GM23338 (cell line): ENCODE measurements at regions not wholly inside any gene's neighbourhood (a gene's known extent, or its start where the extent isn't known, plus 50 kb on each side); places are given as distances from the start of the nearest gene placed in this dataset.

Experiments
- ATAC-seq: fragments of 200-7000 bp; cut with Tn5 transposase; 3 replicates; pipeline ENCODE4 v1.9.1; 2020
- DNase-seq: peaks from one replicate; pipeline ENCODE4 v3.0.0-alpha.2; 2015; ENCODE audit warnings: low spot score
- H2AFZ ChIP-seq: fragments of 200-600 bp; sonication (generic); 2 replicates; pipeline ENCODE4 v1.8.0; 2016; ENCODE audit warnings: antibody characterized with exemption, mild to moderate bottlenecking, moderate library complexity
- H3F3A ChIP-seq: fragments of 200-600 bp; sonication (generic); replicated peaks from 2 replicates; pipeline ENCODE4 v1.8.0; 2017; ENCODE audit warnings: antibody characterized with exemption, mixed run types, low read depth
- H3K27ac ChIP-seq: fragments of 200-600 bp; sonication (generic); 2 replicates; pipeline ENCODE4 v1.6.1; 2016; ENCODE audit warnings: low read depth
- H3K27me3 ChIP-seq: fragments of 200-600 bp; sonication (generic); 2 replicates; pipeline ENCODE4 v1.8.0; 2016; ENCODE audit warnings: mild to moderate bottlenecking, mixed run types, moderate library complexity; ENCODE audit not compliant: insufficient read depth
- H3K36me3 ChIP-seq: fragments of 200-600 bp; sonication (generic); 2 replicates; pipeline ENCODE4 v1.8.0; 2016; ENCODE audit warnings: mild to moderate bottlenecking; ENCODE audit not compliant: insufficient read depth
- H3K4me1 ChIP-seq: fragments of 200-600 bp; sonication (generic); 2 replicates; pipeline ENCODE4 v1.8.0; 2016; ENCODE audit warnings: mild to moderate bottlenecking, moderate library complexity; ENCODE audit not compliant: insufficient read depth
- H3K4me2 ChIP-seq: fragments of 200-600 bp; sonication (generic); 2 replicates; pipeline ENCODE4 v1.7.1; 2017; ENCODE audit warnings: mixed run types
- H3K4me3 ChIP-seq: fragments of 200-600 bp; sonication (generic); 2 replicates; pipeline ENCODE4 v1.6.1; 2016; ENCODE audit warnings: mixed run types
- H3K79me2 ChIP-seq: fragments of 200-600 bp; sonication (generic); replicated peaks from 2 replicates; pipeline ENCODE4 v1.8.0; 2017; ENCODE audit warnings: mild to moderate bottlenecking; ENCODE audit not compliant: insufficient read depth
- H3K9me2 ChIP-seq: fragments of 200-600 bp; sonication (generic); 2 replicates; pipeline ENCODE4 v1.8.0; 2017; ENCODE audit not compliant: insufficient read depth
- H4K20me1 ChIP-seq: fragments of 200-600 bp; sonication (generic); replicated peaks from 2 replicates; pipeline ENCODE4 v1.8.0; 2017; ENCODE audit warnings: mild to moderate bottlenecking; ENCODE audit not compliant: insufficient read depth
- H3K27ac Mint-ChIP-seq: 2 replicates; pipeline ENCODE4 v1.8.0; 2020; ENCODE audit warnings: inconsistent platforms, mild to moderate bottlenecking, moderate library complexity, mixed read lengths
- H3K27me3 Mint-ChIP-seq: 3 replicates; pipeline ENCODE4 v1.8.0; 2022; ENCODE audit warnings: low read depth, mild to moderate bottlenecking, moderate library complexity, mixed read lengths, inconsistent platforms; ENCODE audit not compliant: insufficient read depth, poor library complexity
- H3K36me3 Mint-ChIP-seq: 3 replicates; pipeline ENCODE4 v1.8.0; 2021; ENCODE audit warnings: low read depth, mild to moderate bottlenecking, inconsistent platforms, moderate library complexity, mixed read lengths
- H3K4me1 Mint-ChIP-seq: 3 replicates; pipeline ENCODE4 v1.8.0; 2020; ENCODE audit warnings: mild to moderate bottlenecking, inconsistent platforms, mixed read lengths
- H3K4me3 Mint-ChIP-seq: 3 replicates; pipeline ENCODE4 v1.8.0; 2021; ENCODE audit warnings: moderate library complexity, mild to moderate bottlenecking, inconsistent platforms, mixed read lengths
- H3K9me3 Mint-ChIP-seq: 3 replicates; pipeline ENCODE4 v1.8.0; 2020; ENCODE audit warnings: moderate library complexity, mild to moderate bottlenecking, inconsistent platforms, mixed read lengths
- CREB1 ChIP-seq: fragments of 250-450 bp; sonication (Bioruptor Pico); IDR thresholded peaks from 2 replicates; pipeline ENCODE4 v1.5.0; 2020; ENCODE audit warnings: low read depth, mild to moderate bottlenecking, moderate library complexity
- CTCF ChIP-seq, 2 experiments: fragments of 200-600 bp in 1 of 2; sonication (generic) in 1 of 2; conservative IDR thresholded peaks; 2 replicates each; pipeline versions ENCODE4 v1.5.1 to v1.6.1; 2016 to 2017; ENCODE audit warnings: antibody characterized with exemption in 2 of 2, low read depth in 2 of 2, mild to moderate bottlenecking in 2 of 2, moderate library complexity in 1 of 2
- EZH2 ChIP-seq: fragments of 200-600 bp; sonication (generic); IDR thresholded peaks from one replicate; pipeline ENCODE4 v1.8.0; 2017; ENCODE audit warnings: antibody characterized with exemption, mild to moderate bottlenecking, low read depth; ENCODE audit not compliant: unreplicated experiment
- EZH2phosphoT487 ChIP-seq: fragments of 200-600 bp; sonication (generic); IDR thresholded peaks from one replicate; pipeline ENCODE4 v1.8.1; 2018; ENCODE audit warnings: antibody characterized with exemption; ENCODE audit not compliant: unreplicated experiment
- JUNB ChIP-seq: IDR thresholded peaks from one replicate; pipeline ENCODE4 v1.6.1; 2016; ENCODE audit warnings: antibody characterized with exemption; ENCODE audit not compliant: unreplicated experiment
- POLR2AphosphoS5 ChIP-seq: IDR thresholded peaks from 2 replicates; pipeline ENCODE4 v1.6.1; 2016; ENCODE audit warnings: antibody characterized with exemption, low read depth
- REST ChIP-seq: IDR thresholded peaks from one replicate; pipeline ENCODE4 v1.6.1; 2018; ENCODE audit warnings: antibody characterized with exemption; ENCODE audit not compliant: unreplicated experiment
- STAT1 ChIP-seq: IDR thresholded peaks from one replicate; pipeline ENCODE4 v1.6.1; 2016; ENCODE audit warnings: antibody characterized with exemption; ENCODE audit not compliant: unreplicated experiment
- ZNF114 ChIP-seq: fragments of 250-450 bp; sonication (Bioruptor Pico); IDR thresholded peaks from 2 replicates; pipeline ENCODE4 v1.5.0; 2020; ENCODE audit warnings: mild to moderate bottlenecking, moderate library complexity
- ZNF462 ChIP-seq: fragments of 250-450 bp; sonication (Bioruptor Pico); IDR thresholded peaks from 2 replicates; pipeline ENCODE4 v1.5.0; 2020; ENCODE audit warnings: mild to moderate bottlenecking, moderate library complexity

GRCh38 chr10:83153714-83154113 is 985.6 kb upstream of the GHITM start (continued):
- TF ChIP-seq ZNF462 (CRISPR knock-in tag): no peak
- TF ChIP-seq EZH2: no peak

GRCh38 chr10:83164156-83164555 is 975.2 kb upstream of the GHITM start:
- Histone ChIP-seq H3K4me1 (no peaks in the 10 kb centered on the region), H3K4me2 (no peak overlapping the region), H3K27ac (no peak overlapping the region), H4K20me1 (no peaks in the 10 kb centered on the region), H3K36me3 (no peaks in the 10 kb centered on the region), H3K79me2 (no peaks in the 10 kb centered on the region), H3K27me3 (no peaks in the 10 kb centered on the region), H3K4me3 (no peak overlapping the region), H3F3A (no peaks in the 10 kb centered on the region), H3K9me2 (no peaks in the 10 kb centered on the region; the same call in 1 of the 2 replicates), H2AFZ (no peak overlapping the region)
- DNase-seq (no peak), ATAC-seq (no peak)
- Mint-ChIP-seq H3K4me1 (peaks cover 10% of the 10 kb centered on the region), H3K27ac (no peak overlapping the region), H3K4me3 (no peak overlapping the region), H3K27me3 (no peaks in the 10 kb centered on the region), H3K9me3 (no peaks in the 10 kb centered on the region), H3K36me3 (no peaks in the 10 kb centered on the region)
- TF ChIP-seq EZH2phosphoT487 (no peak), REST (no peak), POLR2AphosphoS5 (no peak), CREB1 (CRISPR knock-in tag) (no peak), JUNB (no peak), EZH2 (no peak), CTCF (conservative IDR thresholded peaks at IDR 0.05; ENCODE audit: low read depth in 2 of 2) (no peak), ZNF114 (CRISPR knock-in tag) (no peak), STAT1 (no peak)
